BE2C (cell line): ENCODE measurements at regions not wholly inside any gene's neighbourhood (a gene's known extent, or its start where the extent isn't known, plus 50 kb on each side); places are given as distances from the start of the nearest gene placed in this dataset.

Experiments used
- DNase-seq: peaks from one replicate; pipeline ENCODE4 v3.0.0-alpha.2; 2020
- H3K27me3 ChIP-seq: fragments of 250-450 bp; sonication (Bioruptor Pico); 2 replicates; pipeline ENCODE4 v1.5.1; 2020; ENCODE audit warnings: mild to moderate bottlenecking
- H3K36me3 ChIP-seq: fragments of 250-450 bp; sonication (Bioruptor Pico); 2 replicates; pipeline ENCODE4 v1.5.1; 2020; ENCODE audit warnings: mild to moderate bottlenecking
- H3K4me1 ChIP-seq: fragments of 250-450 bp; sonication (Bioruptor Pico); 2 replicates; pipeline ENCODE4 v1.5.1; 2020
- H3K4me3 ChIP-seq: 2 replicates; pipeline ENCODE4 v1.5.1; 2011; ENCODE audit warnings: low read depth, low read length
- H3K9me3 ChIP-seq: fragments of 250-450 bp; sonication (Bioruptor Pico); 2 replicates; pipeline ENCODE4 v1.5.1; 2020
- TF ChIP-seq, protein P1 (sequence below): IDR thresholded peaks from 2 replicates; pipeline ENCODE4 v1.5.1; 2012; ENCODE audit warnings: mild to moderate bottlenecking, low read depth, low read length

DNA sequence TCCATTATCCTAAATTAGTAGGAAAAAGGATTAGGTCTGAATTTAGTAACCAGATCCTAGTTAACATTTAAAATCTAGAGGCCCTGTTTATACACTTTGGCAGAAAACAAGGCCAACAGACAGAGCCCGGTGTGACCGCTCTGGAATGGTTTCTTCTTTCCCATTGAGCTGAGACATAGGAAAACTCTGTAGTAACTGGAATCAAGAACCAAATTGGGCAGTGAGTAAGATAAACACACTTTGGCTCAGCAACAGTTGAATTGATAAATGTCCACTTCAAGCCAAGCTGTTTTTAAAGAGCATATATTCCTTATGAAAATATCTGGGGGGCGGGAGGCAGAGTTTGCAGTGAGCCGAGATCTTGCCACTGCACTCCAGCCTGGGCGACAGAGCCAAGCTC lies 343.7 kb upstream of the SEMA3A start:
- no peak for DNase-seq
- Histone ChIP-seq H3K27me3 (no peaks in the 10 kb centered on the region), H3K4me1 (peaks cover 20% of the 10 kb centered on the region), H3K9me3 (no peaks in the 10 kb centered on the region), H3K36me3 (no peaks in the 10 kb centered on the region), H3K4me3 (no peak overlapping the region)
- TF ChIP-seq, protein P1, sequence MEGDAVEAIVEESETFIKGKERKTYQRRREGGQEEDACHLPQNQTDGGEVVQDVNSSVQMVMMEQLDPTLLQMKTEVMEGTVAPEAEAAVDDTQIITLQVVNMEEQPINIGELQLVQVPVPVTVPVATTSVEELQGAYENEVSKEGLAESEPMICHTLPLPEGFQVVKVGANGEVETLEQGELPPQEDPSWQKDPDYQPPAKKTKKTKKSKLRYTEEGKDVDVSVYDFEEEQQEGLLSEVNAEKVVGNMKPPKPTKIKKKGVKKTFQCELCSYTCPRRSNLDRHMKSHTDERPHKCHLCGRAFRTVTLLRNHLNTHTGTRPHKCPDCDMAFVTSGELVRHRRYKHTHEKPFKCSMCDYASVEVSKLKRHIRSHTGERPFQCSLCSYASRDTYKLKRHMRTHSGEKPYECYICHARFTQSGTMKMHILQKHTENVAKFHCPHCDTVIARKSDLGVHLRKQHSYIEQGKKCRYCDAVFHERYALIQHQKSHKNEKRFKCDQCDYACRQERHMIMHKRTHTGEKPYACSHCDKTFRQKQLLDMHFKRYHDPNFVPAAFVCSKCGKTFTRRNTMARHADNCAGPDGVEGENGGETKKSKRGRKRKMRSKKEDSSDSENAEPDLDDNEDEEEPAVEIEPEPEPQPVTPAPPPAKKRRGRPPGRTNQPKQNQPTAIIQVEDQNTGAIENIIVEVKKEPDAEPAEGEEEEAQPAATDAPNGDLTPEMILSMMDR, result no peak

GRCh38 chr7:84536271-84536870 lies 341.8 kb upstream of the SEMA3A start:
- DNase-seq, result no peak
- H3K9me3 ChIP-seq, result no peaks in the 10 kb centered on the region
- no peaks in the 10 kb centered on the region for H3K36me3 ChIP-seq

DNA sequence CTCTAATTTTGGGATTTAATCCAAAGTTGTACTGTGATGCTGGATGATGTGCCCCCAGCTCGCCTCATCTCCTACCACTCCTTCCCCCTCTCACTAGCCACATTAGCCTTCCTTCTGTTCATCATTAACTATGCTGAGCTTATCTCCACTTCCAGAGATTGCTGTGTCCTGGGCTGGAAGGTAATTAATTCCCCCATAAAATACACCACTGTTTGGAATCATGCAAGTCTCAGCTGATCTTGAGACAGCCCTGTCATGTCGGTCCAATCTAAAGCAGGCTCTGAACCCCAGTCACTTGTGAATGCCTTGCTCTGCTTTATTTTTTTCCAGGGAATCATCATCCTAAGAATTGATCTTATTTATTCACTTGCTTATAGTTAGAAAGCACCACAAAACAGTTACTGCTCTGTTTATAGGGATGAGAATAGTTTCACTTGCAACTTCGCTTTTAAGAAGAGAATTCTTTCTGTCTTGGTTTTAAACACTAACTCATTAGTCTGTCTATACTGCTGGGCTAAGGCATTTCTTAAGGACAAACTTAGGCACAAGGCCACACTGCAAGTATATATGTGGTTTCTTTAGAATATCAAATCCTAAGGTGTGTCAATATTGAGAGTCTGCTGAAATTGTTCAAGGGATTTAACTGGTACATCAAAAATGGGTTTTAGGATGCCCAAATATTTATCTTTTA lies 341.1 kb upstream of the SEMA3A start:
- no peak overlapping the region for H3K4me3 ChIP-seq
- no peaks in the 10 kb centered on the region for H3K27me3 ChIP-seq
- DNase-seq, result peak; percentile 11
- H3K9me3 ChIP-seq, result no peaks in the 10 kb centered on the region
- TF ChIP-seq, protein P1, result no peak
- H3K36me3 ChIP-seq, result no peaks in the 10 kb centered on the region
- H3K4me1 ChIP-seq, result peaks cover 20% of the 10 kb centered on the region

More at GRCh38 chr7:84536271-84536870, 341.8 kb upstream of the SEMA3A start:
- H3K4me3 ChIP-seq, result no peak overlapping the region
- TF ChIP-seq, protein P1, result no peak
- H3K4me1 ChIP-seq, result peaks cover 20% of the 10 kb centered on the region
- H3K27me3 ChIP-seq, result no peaks in the 10 kb centered on the region

DNA sequence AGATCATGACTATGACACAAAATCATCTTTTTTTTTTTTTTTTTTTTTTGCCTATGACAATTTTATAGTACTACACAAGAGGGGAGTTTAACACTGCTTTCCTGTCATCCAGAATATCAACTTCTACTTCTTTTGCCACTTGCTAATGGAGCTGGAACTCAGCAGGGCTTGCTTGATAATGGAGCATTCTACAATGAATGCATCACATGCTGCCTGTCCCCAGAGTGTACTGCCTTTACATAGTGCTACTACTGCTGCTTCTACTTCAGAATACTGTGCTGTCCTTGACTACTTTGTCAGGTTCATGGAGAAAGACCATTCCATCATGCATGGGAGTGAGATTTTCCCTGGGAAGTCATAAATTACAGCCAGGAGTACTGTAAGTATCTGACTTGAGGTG lies 338.6 kb upstream of the SEMA3A start:
- Histone ChIP-seq H3K27me3 (no peaks in the 10 kb centered on the region), H3K36me3 (no peaks in the 10 kb centered on the region), H3K9me3 (no peaks in the 10 kb centered on the region), H3K4me3 (no peak overlapping the region), H3K4me1 (peaks cover 27% of the 10 kb centered on the region)
- TF ChIP-seq, protein P1, result no peak
- no peak for DNase-seq

DNA sequence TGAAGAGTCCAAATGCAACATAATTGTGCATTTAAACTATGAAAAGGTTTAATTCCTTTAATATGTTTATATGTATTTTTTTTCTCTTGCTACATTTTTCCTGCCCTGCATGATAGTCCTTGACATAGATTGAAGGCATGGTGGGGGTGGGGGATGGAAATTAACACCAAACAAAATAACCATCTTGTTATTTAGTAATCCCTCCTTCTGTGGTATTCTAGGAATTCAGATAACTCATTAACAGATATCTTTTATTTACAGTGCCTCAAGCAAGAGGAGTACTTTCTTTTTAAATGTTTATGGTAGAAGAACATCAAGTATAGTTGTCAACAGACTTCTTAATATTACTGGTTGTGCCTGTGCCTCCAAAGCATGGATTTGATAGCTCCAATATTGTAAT lies 337.6 kb upstream of the SEMA3A start:
- Histone ChIP-seq H3K27me3 (no peaks in the 10 kb centered on the region), H3K4me3 (no peak overlapping the region), H3K4me1 (peaks cover 27% of the 10 kb centered on the region), H3K9me3 (no peaks in the 10 kb centered on the region), H3K36me3 (no peaks in the 10 kb centered on the region)
- TF ChIP-seq, protein P1, result no peak
- DNase-seq, result no peak
